HCT116 (cell line): ENCODE measurements at regions not wholly inside any gene's neighbourhood (a gene's known extent, or its start where the extent isn't known, plus 50 kb on each side); places are given as distances from the start of the nearest gene placed in this dataset.

Source experiments
- ATAC-seq: fragments of 200-7000 bp; cut with Tn5 transposase; 2 replicates; pipeline ENCODE4 v1.9.1; 2020; ENCODE audit warnings: mild to moderate bottlenecking, moderate library complexity
- BruUV-seq: library from RNA; stranded (reverse); fragments of 400-500 nt; replicated peaks from 2 replicates; lab custom pipeline; 2021; lab: Mats Ljungman, UMichigan
- CTCF ChIA-PET: fragments of 300-600 bp; sonication (Branson Sonifier 250); formaldehyde crosslinking; loops from one replicate; lab custom pipeline; 2021; ENCODE audit warnings: antibody characterized with exemption; lab: Charles Lee
- POLR2A ChIA-PET: fragments of 300-600, 350-600 bp; sonication (Branson Sonifier 250); formaldehyde crosslinking; loops from one replicate; lab custom pipeline; 2021; ENCODE audit warnings: antibody characterized with exemption; lab: Charles Lee
- RAD21 ChIA-PET, 2 experiments: fragments of 300-600 bp; sonication (Branson Sonifier 250); formaldehyde crosslinking; loops; one replicate each; lab custom pipeline; 2023; ENCODE audit warnings: low total read pairs in 2 of 2; ENCODE audit not compliant: uncharacterized antibody in 2 of 2, unreplicated experiment in 2 of 2, low non-redundant PET in 1 of 2; lab: Charles Lee
- DNase-seq: peaks from one replicate; pipeline ENCODE4 v3.0.0-alpha.2; 2010; ENCODE audit warnings: low read depth, low spot score
- H2AFZ ChIP-seq: fragments of 200-600 bp; shearing (Covaris generic), sonication (generic); 2 replicates; pipeline ENCODE4 v1.6.1; 2017; ENCODE audit warnings: low read depth, mixed run types, mixed read lengths, antibody characterized with exemption, low read length; ENCODE audit not compliant: poor library complexity, severe bottlenecking
- H3K27ac ChIP-seq: 2 replicates; pipeline ENCODE4 v1.5.1; 2012; ENCODE audit warnings: low read depth, low read length
- H3K27me3 ChIP-seq: fragments of 200-600 bp; sonication (generic); 2 replicates; pipeline ENCODE4 v1.6.1; 2016; ENCODE audit warnings: mixed run types, low read length, mixed read lengths; ENCODE audit not compliant: insufficient read depth
- H3K36me3 ChIP-seq, 2 experiments: fragments of 200-500 bp in 1 of 2; fragments of 200-600 bp in 1 of 2; sonication (Bioruptor generic) in 1 of 2; sonication (generic) in 1 of 2; 2 replicates each; pipeline versions ENCODE4 v1.5.1 to v1.6.1; 2014 to 2016; ENCODE audit warnings: low read length in 2 of 2, inconsistent platforms in 1 of 2, mixed read lengths in 1 of 2, mixed run types in 1 of 2; ENCODE audit not compliant: insufficient read depth in 2 of 2, control insufficient read depth in 1 of 2
- H3K4me1 ChIP-seq, 2 experiments: fragments of 200-600 bp in 1 of 2; sonication (generic) in 1 of 2; 2 replicates each; pipeline versions ENCODE4 v1.5.1 to v1.6.1; 2012 to 2017; ENCODE audit warnings: low read length in 2 of 2, inconsistent platforms in 1 of 2, mild to moderate bottlenecking in 1 of 2, mixed read lengths in 1 of 2, mixed run types in 1 of 2, moderate library complexity in 1 of 2; ENCODE audit not compliant: insufficient read depth in 2 of 2, control insufficient read depth in 1 of 2
- H3K4me2 ChIP-seq: fragments of 200-600 bp; sonication (generic); 2 replicates; pipeline ENCODE4 v1.6.1; 2017; ENCODE audit warnings: mixed run types, low read length, mixed read lengths
- H3K4me3 ChIP-seq, 2 experiments: fragments of 200-600 bp in 1 of 2; sonication (generic) in 1 of 2; replicated peaks in 1 of 2; 2 replicates each; pipeline ENCODE4 v1.5.1; 2011 to 2016; ENCODE audit warnings: low read length in 2 of 2, control low read depth in 1 of 2, low read depth in 1 of 2, mild to moderate bottlenecking in 1 of 2, mixed read lengths in 1 of 2, mixed run types in 1 of 2
- H3K79me2 ChIP-seq: fragments of 200-600 bp; sonication (generic); 2 replicates; pipeline ENCODE4 v1.6.1; 2017; ENCODE audit warnings: mild to moderate bottlenecking, mixed run types, low read length, moderate library complexity, mixed read lengths; ENCODE audit not compliant: insufficient read depth
- H3K9ac ChIP-seq: fragments of 200-600 bp; sonication (generic); 2 replicates; pipeline ENCODE4 v1.6.1; 2016; ENCODE audit warnings: low read length, mixed read lengths
- H3K9me2 ChIP-seq: fragments of 200-600 bp; sonication (generic), shearing (Covaris generic); 2 replicates; pipeline ENCODE4 v1.6.1; 2017; ENCODE audit warnings: mixed run types, mild to moderate bottlenecking, moderate library complexity; ENCODE audit not compliant: insufficient read depth
- H3K9me3 ChIP-seq, 2 experiments: fragments of 200-500 bp in 1 of 2; fragments of 200-600 bp in 1 of 2; sonication (Bioruptor generic) in 1 of 2; sonication (generic) in 1 of 2; 2 replicates each; pipeline ENCODE4 v1.6.1; 2014 to 2017; ENCODE audit warnings: low read length in 2 of 2, mixed read lengths in 2 of 2, inconsistent platforms in 1 of 2, low read depth in 1 of 2, mild to moderate bottlenecking in 1 of 2, mixed run types in 1 of 2, moderate library complexity in 1 of 2; ENCODE audit not compliant: control insufficient read depth in 1 of 2, insufficient read depth in 1 of 2
- H4K20me1 ChIP-seq: fragments of 200-600 bp; sonication (generic), shearing (Covaris generic); 2 replicates; pipeline ENCODE4 v1.6.1; 2017; ENCODE audit warnings: mixed run types, mild to moderate bottlenecking, moderate library complexity; ENCODE audit not compliant: insufficient read depth
- CBX3 ChIP-seq: IDR thresholded peaks from 2 replicates; pipeline ENCODE4 v1.6.1; 2012; ENCODE audit warnings: low read depth
- CEBPB ChIP-seq: IDR thresholded peaks from 2 replicates; pipeline ENCODE4 v1.6.1; 2012; ENCODE audit warnings: low read depth
- CTCF ChIP-seq, 3 experiments: fragments of 200-600 bp in 1 of 3; sonication (generic) in 1 of 3; IDR thresholded peaks in 2 of 3; conservative IDR thresholded peaks in 1 of 3; 2 replicates each; pipeline ENCODE4 v1.5.1; 2012 to 2017; ENCODE audit warnings: low read depth in 2 of 3, low read length in 2 of 3, antibody characterized with exemption in 1 of 3, borderline replicate concordance in 1 of 3, control low read depth in 1 of 3, mild to moderate bottlenecking in 1 of 3, mixed read lengths in 1 of 3, mixed run types in 1 of 3, moderate library complexity in 1 of 3; ENCODE audit not compliant: insufficient read depth in 1 of 3
- EGR1 ChIP-seq: IDR thresholded peaks from 2 replicates; pipeline ENCODE4 v1.6.1; 2012; ENCODE audit warnings: low read depth
- ELF1 ChIP-seq: IDR thresholded peaks from 2 replicates; pipeline ENCODE4 v1.6.1; 2012; ENCODE audit warnings: low read depth, borderline replicate concordance
- EZH2 ChIP-seq: fragments of 200-600 bp; sonication (generic); IDR thresholded peaks from 2 replicates; pipeline ENCODE4 v1.6.1; 2017; ENCODE audit warnings: antibody characterized with exemption, mixed run types
- FOSL1 ChIP-seq: IDR thresholded peaks from 2 replicates; pipeline ENCODE4 v1.6.1; 2012; ENCODE audit warnings: low read depth
- JUND ChIP-seq: IDR thresholded peaks from 2 replicates; pipeline ENCODE4 v1.6.1; 2012
- MAX ChIP-seq: IDR thresholded peaks from 2 replicates; pipeline ENCODE4 v1.6.1; 2012
- POLR2AphosphoS5 ChIP-seq: IDR thresholded peaks from 2 replicates; pipeline ENCODE4 v1.6.1; 2011; ENCODE audit warnings: mild to moderate bottlenecking, low read depth, low read length, moderate library complexity
- RAD21 ChIP-seq: IDR thresholded peaks from 2 replicates; pipeline ENCODE4 v1.6.1; 2012; ENCODE audit warnings: low read depth, mild to moderate bottlenecking
- REST ChIP-seq: IDR thresholded peaks from 2 replicates; pipeline ENCODE4 v1.6.1; 2012; ENCODE audit warnings: low read depth
- SP1 ChIP-seq: IDR thresholded peaks from 2 replicates; pipeline ENCODE4 v1.6.1; 2012; ENCODE audit warnings: low read depth
- YY1 ChIP-seq: IDR thresholded peaks from 2 replicates; pipeline ENCODE4 v1.6.1; 2011; ENCODE audit warnings: low read length, low read depth, moderate library complexity, mild to moderate bottlenecking; ENCODE audit not compliant: insufficient replicate concordance; ENCODE audit errors: extremely low read depth
- ZFX ChIP-seq: fragments of 450-650 bp; IDR thresholded peaks from 2 replicates; pipeline ENCODE4 v1.6.1; 2017
- intact Hi-C: fragments of 100-400 bp; cut with micrococcal nuclease; formaldehyde crosslinking; loops from 2 replicates; pipeline ENCODE4 v1.10.0; 2022

GRCh38 chr2:212672186-212672585, 133.6 kb upstream of the ERBB4 start:
- no peak for ATAC-seq

More at GRCh38 chr2:212672186-212672585, 133.6 kb upstream of the ERBB4 start:
- Histone ChIP-seq H3K4me1 (no peaks in the 10 kb centered on the region), H3K4me2 (no peak overlapping the region), H3K9ac (no peak overlapping the region), H3K36me3 (no peaks in the 10 kb centered on the region), H3K27ac (no peak overlapping the region), H4K20me1 (no peaks in the 10 kb centered on the region), H3K4me3 (no peak overlapping the region), H3K9me3 (no peaks in the 10 kb centered on the region), H2AFZ (no peak overlapping the region), H3K9me2 (no peaks in the 10 kb centered on the region), H3K79me2 (no peaks in the 10 kb centered on the region), H3K27me3 (no peaks in the 10 kb centered on the region)
- RAD21 ChIA-PET, result no interaction called here
- DNase-seq, result no peak
- no TSS peak for BruUV-seq
- CTCF ChIA-PET, result no interaction called here
- intact Hi-C loops, result no loop called here
- no peak for TF ChIP-seq FOSL1
- no peak for TF ChIP-seq YY1
- no peak for TF ChIP-seq EZH2
- no peak for TF ChIP-seq ELF1
- no peak for TF ChIP-seq POLR2AphosphoS5
- no peak for TF ChIP-seq EGR1
- no peak for TF ChIP-seq ZFX
- TF ChIP-seq REST, result no peak
- no peak for TF ChIP-seq MAX
- no peak for TF ChIP-seq JUND
- TF ChIP-seq CTCF (IDR thresholded peaks at IDR 0.05 in 2 of 3, conservative IDR thresholded peaks at IDR 0.05 in 1 of 3; ENCODE audit: borderline replicate concordance in 1 of 3, insufficient read depth in 1 of 3, low read depth in 2 of 3, low read length in 2 of 3), result no peak
- no peak for TF ChIP-seq SP1
- no peak for TF ChIP-seq CBX3
- no peak for TF ChIP-seq CEBPB
- no peak for TF ChIP-seq RAD21
- POLR2A ChIA-PET, result no interaction called here
